ENCODE measurements at regions not wholly inside any gene's neighbourhood (a gene's known extent, or its start where the extent isn't known, plus 50 kb on each side); places are given as distances from the start of the nearest gene placed in this dataset.

DNA sequence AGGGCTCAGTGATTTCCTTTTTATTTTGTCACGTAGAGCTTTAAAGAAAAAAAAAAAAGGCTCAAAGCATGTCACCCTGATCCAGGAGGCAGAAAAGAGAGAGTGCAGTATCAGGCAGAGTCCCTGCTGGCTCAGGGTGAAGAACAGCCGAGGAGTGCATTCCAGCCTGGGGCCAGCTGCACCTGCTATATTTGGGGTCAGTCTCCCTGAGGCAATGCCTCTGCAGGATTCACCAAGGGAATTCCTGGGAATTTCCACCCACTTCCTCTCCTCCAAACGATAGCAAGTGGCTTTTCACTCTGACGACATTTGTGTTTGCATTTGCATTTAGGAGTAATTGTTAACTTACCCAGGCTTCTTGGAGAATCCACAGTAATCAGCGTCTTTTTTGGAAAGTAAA lies 202.9 kb upstream of the CTNNB1 start:
- DNase-seq (ENCODE audit: low read depth) = no peak

- no peak for DNase-seq (ENCODE audit: low read depth)
These were observed 202.2 kb upstream of the CTNNB1 start for GRCh38 chr3:40996827-40997710.

DNA sequence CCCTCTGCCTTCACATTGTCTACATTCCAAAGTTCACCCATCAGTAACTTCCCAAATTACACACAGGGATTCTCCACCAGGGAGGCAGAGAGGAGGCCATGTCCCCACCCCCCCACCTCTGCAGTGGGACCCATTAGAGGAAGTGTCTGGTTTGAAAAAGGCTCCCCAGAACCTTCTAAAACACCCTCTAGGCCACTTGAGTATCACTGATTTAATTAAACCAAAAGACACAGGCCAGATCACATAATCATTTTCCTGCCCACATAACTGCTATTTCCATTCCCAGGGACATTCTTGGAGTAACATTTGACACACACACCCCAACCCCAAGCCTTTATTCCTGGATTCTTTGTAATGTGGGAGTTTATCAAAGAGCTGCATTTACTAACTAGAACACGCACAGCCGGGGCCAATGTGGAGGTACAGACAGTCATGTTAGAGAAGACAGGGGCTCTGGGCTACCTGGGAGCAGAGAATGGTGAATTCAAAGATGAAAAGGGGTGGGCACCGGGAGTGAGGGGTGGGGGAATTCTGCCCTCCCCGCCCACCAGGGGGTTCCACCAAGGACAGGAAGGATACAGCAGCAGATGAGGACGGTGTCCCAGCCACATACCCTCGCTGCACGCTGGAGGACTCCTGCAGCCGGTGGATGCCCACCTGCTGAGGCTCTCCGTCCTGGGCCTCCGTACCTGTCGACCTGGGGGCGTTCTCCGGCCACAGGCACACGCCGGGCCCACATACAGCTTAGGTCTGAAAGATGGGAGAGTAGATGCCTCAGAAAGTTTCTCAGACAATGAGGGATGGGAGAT lies 201.4 kb upstream of the CTNNB1 start:
- no peak for DNase-seq (ENCODE audit: low read depth)

DNA sequence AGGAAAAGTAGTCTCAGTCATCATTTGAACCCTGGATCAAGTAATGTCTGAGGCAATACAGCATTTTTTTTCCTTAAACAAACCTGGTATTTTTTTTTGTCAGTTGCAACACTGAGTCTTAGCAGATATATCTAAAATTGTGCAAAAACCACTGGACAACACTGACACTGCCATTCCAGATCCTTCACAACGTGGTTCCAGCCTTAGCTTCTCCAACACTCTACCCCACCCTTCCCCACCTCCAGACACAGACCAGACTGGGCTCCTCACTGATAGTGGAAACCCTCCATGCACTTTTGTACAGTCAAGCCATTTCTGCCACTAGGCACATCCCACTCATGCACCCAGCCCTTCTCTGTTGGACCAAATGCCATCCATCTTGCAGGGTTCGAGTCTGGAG lies 199.6 kb upstream of the CTNNB1 start:
- no peak for DNase-seq (ENCODE audit: low read depth)

DNA sequence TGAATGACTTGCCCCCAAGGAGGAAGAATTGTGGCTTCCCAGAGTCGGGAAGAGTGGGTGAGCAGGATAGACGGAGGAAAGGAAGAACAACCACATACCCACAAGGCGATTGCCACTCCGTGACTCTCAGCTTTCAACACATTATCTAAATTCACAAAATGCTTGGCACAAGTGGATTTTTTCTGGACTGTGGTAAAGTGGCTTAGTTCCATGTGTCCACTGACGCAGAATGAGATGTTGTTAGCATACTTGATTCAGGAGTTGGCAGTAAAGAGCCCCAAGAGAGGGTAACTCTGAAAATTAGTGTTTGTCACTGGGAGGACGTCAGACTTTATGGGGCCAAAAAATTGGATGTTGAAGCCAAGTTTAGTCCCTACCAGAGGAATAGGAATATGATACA lies 198.8 kb upstream of the CTNNB1 start:
- DNase-seq (ENCODE audit: low read depth) = no peak

- no peak for DNase-seq (ENCODE audit: low read depth)
These were observed 197.7 kb upstream of the CTNNB1 start for GRCh38 chr3:41001556-41001955.

DNA sequence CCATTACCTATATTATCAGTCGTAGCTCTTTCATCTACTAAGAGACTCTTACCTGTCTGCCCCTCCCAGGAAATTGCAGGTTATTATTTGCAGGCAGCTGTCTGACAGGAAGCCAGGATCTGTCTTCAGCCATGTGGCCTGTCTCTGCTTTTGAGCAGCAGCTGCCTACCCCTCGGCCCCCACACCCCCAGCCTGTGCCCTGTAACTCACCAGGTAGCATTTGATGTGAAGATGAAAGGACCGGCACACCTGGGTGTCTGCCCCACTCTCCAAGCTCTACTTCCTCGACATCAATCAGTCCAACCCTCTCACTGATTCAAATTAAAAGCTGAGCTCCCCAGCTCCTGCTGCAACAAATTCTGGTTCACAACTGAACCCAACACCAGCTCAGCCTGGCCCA lies 197.2 kb upstream of the CTNNB1 start:
- no peak for DNase-seq (ENCODE audit: low read depth)

DNA sequence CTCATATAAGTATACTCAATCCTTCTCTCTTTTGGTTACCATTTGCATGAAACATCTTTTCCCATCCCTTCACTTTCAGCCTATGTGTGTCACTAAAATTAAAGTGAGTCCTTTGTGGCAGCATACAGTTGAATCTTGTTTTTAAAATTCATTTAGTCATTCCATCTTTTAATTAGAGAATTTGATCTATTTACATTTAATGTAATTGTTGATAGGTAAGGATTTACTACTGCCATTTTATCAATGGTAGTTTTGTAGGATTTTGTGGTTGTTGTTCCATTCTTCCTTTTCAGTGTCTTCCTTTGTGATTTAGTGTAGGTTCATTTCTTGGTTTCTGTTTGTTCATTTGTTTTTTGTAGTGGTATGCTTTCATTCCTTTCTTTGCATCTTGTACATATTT lies 191.9 kb upstream of the CTNNB1 start:
- no peak for DNase-seq (ENCODE audit: low read depth)

GRCh38 chr3:41011854-41012253 lies 187.5 kb upstream of the CTNNB1 start:
- DNase-seq (ENCODE audit: low read depth) = no peak

DNA sequence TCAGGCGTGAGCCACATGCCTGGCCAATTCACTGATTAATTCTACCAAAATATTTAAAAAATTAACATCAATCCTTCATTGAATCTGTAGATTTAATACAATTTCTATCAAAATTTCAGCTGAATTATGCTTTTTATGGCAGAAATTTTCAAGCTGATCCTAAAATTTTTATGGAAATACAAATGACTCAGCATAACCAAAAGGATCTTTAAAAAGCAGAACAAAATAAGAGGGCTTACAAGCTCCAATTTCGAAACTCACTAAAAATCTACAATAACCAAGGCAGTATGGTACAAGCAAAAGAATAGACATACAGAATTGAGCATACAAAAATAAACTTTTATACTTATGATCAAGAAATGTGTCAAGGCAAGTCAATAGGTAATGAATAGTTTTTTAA lies 180.4 kb upstream of the CTNNB1 start:
- DNase-seq (ENCODE audit: low read depth) = no peak

DNA sequence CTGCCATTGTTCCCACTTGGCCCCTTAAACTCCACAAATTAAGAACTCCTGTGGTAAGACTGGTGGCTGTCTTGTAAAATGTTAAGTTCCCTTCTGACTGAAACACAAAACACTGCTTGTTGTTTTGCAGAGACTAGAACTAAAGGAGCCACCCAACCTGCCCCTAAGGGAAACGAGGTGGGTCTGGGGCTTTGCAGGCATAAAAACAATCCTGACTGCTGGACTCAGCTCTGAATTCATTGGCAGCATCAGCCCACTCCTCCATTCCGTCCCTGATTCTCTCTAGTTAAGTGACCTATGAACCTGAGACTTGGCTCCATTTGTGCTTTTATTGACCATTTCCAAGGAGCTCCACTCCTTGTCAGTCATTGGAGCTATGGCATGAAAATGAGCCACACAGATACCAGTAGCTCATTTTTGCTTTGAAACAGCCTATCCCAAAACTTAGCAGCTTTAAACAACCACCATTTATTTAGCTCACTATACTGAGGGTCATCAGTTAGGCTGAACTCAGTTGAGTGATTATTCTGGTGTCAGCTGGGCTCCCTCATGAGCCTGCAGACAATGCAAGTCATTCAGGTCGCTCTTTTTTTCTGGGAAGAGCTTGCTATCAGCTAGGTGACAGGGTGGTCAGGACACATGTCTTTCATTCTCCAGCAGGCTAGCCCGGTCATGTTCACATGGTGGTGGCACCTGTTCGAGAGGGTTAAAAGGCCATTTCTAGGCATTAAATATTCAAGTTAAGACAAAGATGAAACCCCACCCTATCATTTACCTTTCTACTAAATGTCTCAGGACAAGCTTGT lies 175.1 kb upstream of the CTNNB1 start:
- DNase-seq (ENCODE audit: low read depth) = no peak

- no peak for DNase-seq (ENCODE audit: low read depth)
These were observed 172.7 kb upstream of the CTNNB1 start for GRCh38 chr3:41026394-41027177.

- no peak for DNase-seq (ENCODE audit: low read depth)
These were observed 169.9 kb upstream of the CTNNB1 start for GRCh38 chr3:41029356-41029755.

DNA sequence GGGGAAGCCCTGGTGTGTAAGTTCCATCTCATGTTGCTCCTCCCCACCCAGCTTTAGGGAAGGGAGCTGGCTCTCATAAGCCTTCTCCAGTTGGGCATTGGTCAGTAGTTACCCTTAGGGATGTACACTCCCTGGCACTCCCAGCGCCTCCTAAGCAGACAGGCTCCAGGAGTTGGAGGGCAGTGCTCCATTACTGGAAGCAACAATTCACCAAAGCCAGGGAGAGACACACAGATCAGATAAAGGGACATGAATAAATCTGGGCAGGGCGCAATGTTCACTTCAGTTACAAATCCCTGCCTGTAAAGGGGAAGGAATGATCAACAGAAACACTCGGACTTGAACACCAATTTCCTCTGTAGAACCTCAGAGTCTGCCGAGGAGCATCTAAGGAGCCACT lies 169.1 kb upstream of the CTNNB1 start:
- DNase-seq (ENCODE audit: low read depth) = no peak

GRCh38 chr3:41031401-41031800 lies 167.9 kb upstream of the CTNNB1 start:
- DNase-seq (ENCODE audit: low read depth) = no peak

DNA sequence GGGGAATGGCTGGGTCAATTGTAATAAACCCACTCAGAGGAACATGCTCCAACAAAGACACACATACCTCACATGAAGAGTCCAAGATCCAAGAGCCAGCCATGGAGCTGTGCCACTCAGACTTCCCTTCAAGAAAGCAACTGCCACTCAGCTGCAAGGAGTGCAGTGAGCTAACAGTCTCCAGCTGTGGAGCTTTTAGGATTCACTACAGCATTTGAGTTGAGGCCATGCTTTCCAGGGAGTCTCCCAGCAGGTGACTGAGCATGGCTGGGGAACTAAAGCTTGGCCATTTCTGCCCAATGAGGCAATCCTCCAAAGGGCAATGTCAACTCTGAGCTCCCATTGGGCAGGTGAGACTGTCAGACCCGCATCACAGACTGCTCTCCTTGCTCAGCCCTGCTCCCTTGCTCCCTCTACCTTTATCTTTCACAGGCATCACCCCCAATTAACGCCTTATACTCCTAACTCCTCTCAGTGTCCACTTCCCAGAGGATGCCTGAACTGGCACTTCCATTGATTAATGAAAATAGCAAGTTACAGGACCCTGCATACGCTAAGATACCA lies 165.3 kb upstream of the CTNNB1 start:
- no peak for DNase-seq (ENCODE audit: low read depth)

DNA sequence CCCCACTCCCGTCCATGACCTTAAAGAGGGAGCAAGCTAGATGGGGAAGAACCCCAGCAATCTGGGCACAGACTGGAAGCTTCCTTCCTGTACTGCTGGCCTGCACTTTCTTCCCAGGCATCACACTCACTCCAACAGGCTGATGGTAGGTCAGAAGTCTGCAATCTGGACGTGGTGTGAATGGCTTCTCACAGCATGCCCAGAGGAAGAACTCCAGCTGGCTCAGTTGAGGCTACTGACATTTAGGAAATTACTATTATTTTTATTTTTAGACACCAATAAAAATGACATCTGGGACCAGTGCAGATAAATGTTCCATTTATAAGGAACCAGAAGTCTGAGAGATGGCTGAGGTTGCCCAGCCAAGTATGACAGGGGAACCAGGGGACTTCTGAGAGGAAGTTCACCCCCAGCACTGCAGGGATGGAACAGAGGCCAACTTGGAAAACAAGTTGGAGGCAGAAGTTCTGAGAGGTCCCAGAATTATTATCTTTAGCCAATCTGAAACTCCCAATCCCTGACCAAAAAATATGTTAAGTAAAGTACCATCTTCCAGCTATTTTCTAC lies 163.8 kb upstream of the CTNNB1 start:
- no peak for DNase-seq (ENCODE audit: low read depth)

GRCh38 chr3:41037651-41038334 lies 161.5 kb upstream of the CTNNB1 start:
- DNase-seq (ENCODE audit: low read depth) = no peak

GRCh38 chr3:41040256-41040655 lies 159.0 kb upstream of the CTNNB1 start:
- DNase-seq (ENCODE audit: low read depth) = no peak

GRCh38 chr3:41041462-41041861 lies 157.8 kb upstream of the CTNNB1 start:
- no peak for DNase-seq (ENCODE audit: low read depth)

Data from stimulated activated CD8-positive, alpha-beta memory T cell treated with anti-CD3 and anti-CD28 coated beads, Interleukin-12 subunit alpha, Interleukin-12 subunit beta, amount 100 ng/mL, for 4 hours (primary cell).